KG1 (cell line): ENCODE measurements at regions not wholly inside any gene's neighbourhood (a gene's known extent, or its start where the extent isn't known, plus 50 kb on each side); places are given as distances from the start of the nearest gene placed in this dataset.

Experiments used
- DNase-seq: peaks from one replicate; lab custom pipeline; 2025; lab: John Stamatoyannopoulos, UW

GRCh38 chr11:131302836-131303235 lies 67.6 kb upstream of the NTM start:
- no peak for DNase-seq

GRCh38 chr11:131303611-131304119 lies 66.8 kb upstream of the NTM start:
- DNase-seq = no peak

- no peak for DNase-seq
Measured at GRCh38 chr11:131305005-131305404, 65.4 kb upstream of the NTM start.

- DNase-seq = no peak
Measured at GRCh38 chr11:131307506-131307905, 62.9 kb upstream of the NTM start.

GRCh38 chr11:131309776-131310175 lies 60.6 kb upstream of the NTM start:
- no peak for DNase-seq

GRCh38 chr11:131311776-131312514 lies 58.5 kb upstream of the NTM start:
- DNase-seq = no peak
